ENCODE measurements at regions not wholly inside any gene's neighbourhood (a gene's known extent, or its start where the extent isn't known, plus 50 kb on each side); places are given as distances from the start of the nearest gene placed in this dataset.

DNA sequence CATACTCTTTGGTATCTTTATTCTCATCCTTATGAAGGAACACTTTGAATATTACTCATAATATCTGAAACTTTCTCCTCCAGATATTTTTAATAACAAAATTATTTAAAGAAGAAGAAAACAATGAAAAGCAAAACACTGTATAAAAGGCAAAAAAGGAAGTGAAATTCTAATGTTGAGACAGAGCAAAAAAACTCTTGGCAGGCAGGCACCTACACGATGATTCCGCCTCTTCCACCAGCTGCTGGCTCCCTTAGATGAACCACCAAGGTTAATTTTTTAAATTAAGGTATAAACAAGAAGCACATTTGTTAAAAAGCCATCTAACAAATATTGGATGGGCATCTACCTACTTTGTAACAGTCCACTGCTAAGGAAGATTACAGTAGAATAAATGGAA is 434.7 kb downstream of the EPHA4 start:
- Mint-ChIP-seq H3K4me1 (no peaks in the 10 kb centered on the region), H3K27ac (ENCODE audit: low read depth) (no peak overlapping the region), H3K27me3 (no peaks in the 10 kb centered on the region), H3K9me3 (no peaks in the 10 kb centered on the region), H3K36me3 (ENCODE audit: insufficient read depth) (no peaks in the 10 kb centered on the region), H3K4me3 (no peak overlapping the region)
- ATAC-seq (replicated peaks; ENCODE audit: extremely low read depth, poor library complexity, severe bottlenecking) (no peak), DNase-seq (ENCODE audit: low spot score in 2 of 2) (no peak)

DNA sequence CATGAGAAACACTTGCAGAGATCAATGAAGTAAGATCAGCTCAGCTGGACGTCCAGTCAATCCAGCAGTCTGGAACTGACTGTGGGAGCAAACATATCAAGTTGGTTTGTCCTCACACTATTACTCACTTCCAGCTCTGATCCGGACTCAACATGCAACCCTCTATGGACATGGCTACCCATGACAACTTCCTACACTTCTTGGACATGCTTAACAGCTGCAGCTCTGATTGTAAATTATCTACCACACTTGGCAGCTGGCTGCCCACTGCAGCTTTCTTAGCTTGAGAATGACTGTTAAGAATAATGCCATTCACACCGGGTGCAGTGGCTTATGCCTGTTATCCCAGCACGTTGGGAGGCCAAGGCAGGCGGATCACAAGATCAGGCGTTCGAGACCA is 429.8 kb downstream of the EPHA4 start:
- no peak for ATAC-seq (replicated peaks; ENCODE audit: extremely low read depth, poor library complexity, severe bottlenecking)
- H3K27me3 Mint-ChIP-seq, result no peaks in the 10 kb centered on the region

DNA sequence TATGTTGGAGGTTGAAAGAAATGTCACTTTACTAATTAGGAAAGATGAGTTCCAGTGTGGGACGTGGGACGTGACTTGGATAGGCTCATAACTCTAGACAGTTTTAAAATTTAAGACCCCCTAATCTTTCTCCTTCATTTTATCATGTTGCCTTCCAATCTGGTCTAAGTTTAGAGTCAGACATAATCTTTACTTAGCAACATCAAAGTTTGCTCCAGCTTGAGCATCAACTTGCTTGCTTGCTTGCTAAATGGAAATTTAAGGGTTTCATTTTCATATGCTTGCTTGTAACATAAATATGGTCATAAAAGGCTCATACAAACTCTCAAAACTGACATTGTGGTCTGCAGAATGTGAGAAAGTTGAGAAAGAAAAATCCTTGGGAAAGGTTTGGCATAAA is 428.9 kb downstream of the EPHA4 start:
- H3K9me3 Mint-ChIP-seq, result peaks cover 7% of the 10 kb centered on the region
- no peak for ATAC-seq (replicated peaks; ENCODE audit: extremely low read depth, poor library complexity, severe bottlenecking)
- no peak overlapping the region for H3K27ac Mint-ChIP-seq (ENCODE audit: low read depth)
- DNase-seq (ENCODE audit: low spot score in 2 of 2), result no peak
- no peak overlapping the region for H3K4me3 Mint-ChIP-seq
- H3K4me1 Mint-ChIP-seq, result no peaks in the 10 kb centered on the region
- H3K36me3 Mint-ChIP-seq (ENCODE audit: insufficient read depth), result no peaks in the 10 kb centered on the region
- H3K27me3 Mint-ChIP-seq, result no peaks in the 10 kb centered on the region

More for the DNA sequence above, 429.8 kb downstream of the EPHA4 start:
- no peak overlapping the region for H3K27ac Mint-ChIP-seq (ENCODE audit: low read depth)
- DNase-seq (ENCODE audit: low spot score in 2 of 2), result no peak
- H3K36me3 Mint-ChIP-seq (ENCODE audit: insufficient read depth), result no peaks in the 10 kb centered on the region
- no peak overlapping the region for H3K4me3 Mint-ChIP-seq
- no peaks in the 10 kb centered on the region for H3K4me1 Mint-ChIP-seq
- H3K9me3 Mint-ChIP-seq, result peaks cover 7% of the 10 kb centered on the region

- Mint-ChIP-seq H3K4me3 (no peak overlapping the region), H3K27ac (ENCODE audit: low read depth) (no peak overlapping the region), H3K4me1 (no peaks in the 10 kb centered on the region), H3K27me3 (peaks cover 9% of the 10 kb centered on the region), H3K36me3 (ENCODE audit: insufficient read depth) (no peaks in the 10 kb centered on the region), H3K9me3 (peaks cover 7% of the 10 kb centered on the region)
- DNase-seq (ENCODE audit: low spot score in 2 of 2) (no peak), ATAC-seq (replicated peaks; ENCODE audit: extremely low read depth, poor library complexity, severe bottlenecking) (no peak)
These were observed 427.2 kb downstream of the EPHA4 start for GRCh38 chr2:221144909-221145308.

DNA sequence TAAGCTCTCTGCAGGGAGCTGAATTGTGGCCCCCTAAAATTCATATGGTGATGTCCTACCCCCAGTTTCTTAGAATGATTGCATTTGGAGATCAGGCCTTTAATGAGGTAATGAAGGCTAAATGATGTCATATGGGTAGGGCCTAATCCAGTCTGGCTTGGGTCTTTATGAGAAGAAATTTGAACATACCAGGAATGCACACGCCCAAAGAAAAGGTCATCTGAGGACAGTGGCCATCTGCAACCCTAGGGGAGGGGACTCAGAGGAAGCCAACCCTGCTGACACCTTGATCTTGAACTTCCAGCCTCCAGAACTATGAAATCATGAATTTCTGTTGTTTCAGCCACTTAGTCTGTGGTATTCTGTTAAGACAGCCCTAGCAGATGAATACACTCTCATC is 426.7 kb downstream of the EPHA4 start:
- Mint-ChIP-seq H3K27ac (ENCODE audit: low read depth) (no peak overlapping the region), H3K9me3 (peaks cover 7% of the 10 kb centered on the region), H3K27me3 (peaks cover 14% of the 10 kb centered on the region), H3K4me3 (no peak overlapping the region), H3K36me3 (ENCODE audit: insufficient read depth) (no peaks in the 10 kb centered on the region), H3K4me1 (no peaks in the 10 kb centered on the region)
- DNase-seq (ENCODE audit: low spot score in 2 of 2), result no peak
- no peak for ATAC-seq (replicated peaks; ENCODE audit: extremely low read depth, poor library complexity, severe bottlenecking)

GRCh38 chr2:221153226-221153625 is 418.9 kb downstream of the EPHA4 start:
- Mint-ChIP-seq H3K36me3 (ENCODE audit: insufficient read depth) (no peaks in the 10 kb centered on the region), H3K4me1 (no peaks in the 10 kb centered on the region), H3K9me3 (no peaks in the 10 kb centered on the region), H3K4me3 (no peak overlapping the region), H3K27me3 (peaks cover 36% of the 10 kb centered on the region), H3K27ac (ENCODE audit: low read depth) (no peak overlapping the region)
- no peak for ATAC-seq (replicated peaks; ENCODE audit: extremely low read depth, poor library complexity, severe bottlenecking)
- no peak for DNase-seq (ENCODE audit: low spot score in 2 of 2)

DNA sequence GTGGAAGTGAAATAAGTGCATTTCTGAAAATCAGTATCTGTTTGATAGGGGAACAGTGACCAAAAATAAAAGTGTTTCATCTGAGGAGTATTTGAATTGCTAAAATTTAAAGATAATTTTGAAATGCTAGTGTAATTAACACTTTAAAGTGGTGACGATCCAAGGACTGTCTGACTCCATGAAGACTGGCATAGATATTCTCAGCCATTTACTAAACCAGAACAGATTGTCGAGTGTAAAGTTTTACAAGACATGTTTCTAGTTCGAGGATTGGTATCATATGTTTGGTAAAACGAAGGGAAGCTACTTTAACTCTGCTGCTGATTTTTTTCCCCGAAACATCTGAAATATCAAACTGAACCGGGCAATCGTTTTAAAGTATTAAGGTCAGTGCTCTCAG is 417.9 kb downstream of the EPHA4 start:
- Mint-ChIP-seq H3K27ac (ENCODE audit: low read depth) (no peak overlapping the region), H3K4me1 (no peaks in the 10 kb centered on the region), H3K36me3 (ENCODE audit: insufficient read depth) (no peaks in the 10 kb centered on the region), H3K4me3 (no peak overlapping the region), H3K9me3 (no peaks in the 10 kb centered on the region), H3K27me3 (peaks cover 34% of the 10 kb centered on the region)
- no peak for ATAC-seq (replicated peaks; ENCODE audit: extremely low read depth, poor library complexity, severe bottlenecking)
- DNase-seq (ENCODE audit: low spot score in 2 of 2), result no peak

- no peak for DNase-seq (ENCODE audit: low spot score in 2 of 2)
- no peaks in the 10 kb centered on the region for H3K9me3 Mint-ChIP-seq
- H3K27me3 Mint-ChIP-seq, result peaks cover 16% of the 10 kb centered on the region
- H3K4me3 Mint-ChIP-seq, result no peak overlapping the region
- no peaks in the 10 kb centered on the region for H3K4me1 Mint-ChIP-seq
- no peak overlapping the region for H3K27ac Mint-ChIP-seq (ENCODE audit: low read depth)
- no peak for ATAC-seq (replicated peaks; ENCODE audit: extremely low read depth, poor library complexity, severe bottlenecking)
- H3K36me3 Mint-ChIP-seq (ENCODE audit: insufficient read depth), result no peaks in the 10 kb centered on the region
These were observed 415.9 kb downstream of the EPHA4 start for GRCh38 chr2:221156062-221156734.

GRCh38 chr2:221161186-221161585 is 410.9 kb downstream of the EPHA4 start:
- H3K9me3 Mint-ChIP-seq, result no peaks in the 10 kb centered on the region
- no peak overlapping the region for H3K4me3 Mint-ChIP-seq
- no peaks in the 10 kb centered on the region for H3K4me1 Mint-ChIP-seq
- no peaks in the 10 kb centered on the region for H3K36me3 Mint-ChIP-seq (ENCODE audit: insufficient read depth)
- DNase-seq (ENCODE audit: low spot score in 2 of 2) (no peak), ATAC-seq (replicated peaks; ENCODE audit: extremely low read depth, poor library complexity, severe bottlenecking) (no peak)
- no peak overlapping the region for H3K27ac Mint-ChIP-seq (ENCODE audit: low read depth)
- H3K27me3 Mint-ChIP-seq, result peaks cover 15% of the 10 kb centered on the region

DNA sequence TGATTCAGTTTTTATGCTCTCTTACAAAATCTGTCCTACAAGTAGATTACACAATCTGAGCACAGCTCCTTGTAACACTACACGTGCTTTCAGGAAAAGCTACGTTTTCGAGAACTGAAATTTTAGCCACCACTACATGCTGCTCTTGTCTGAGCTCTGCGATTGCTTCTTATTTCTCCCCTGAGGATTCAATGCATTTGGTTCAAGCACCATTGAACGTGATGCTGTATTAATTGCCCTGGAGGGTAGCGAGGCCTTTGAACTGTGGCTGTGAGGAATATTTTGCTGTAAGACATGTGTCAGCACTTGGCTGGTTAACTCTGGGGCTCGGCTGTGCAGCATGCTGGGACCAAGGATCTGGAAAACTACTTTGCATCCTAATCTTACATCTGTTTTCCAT is 405.8 kb downstream of the EPHA4 start:
- DNase-seq (ENCODE audit: low spot score in 2 of 2), result no peak
- H3K27me3 Mint-ChIP-seq, result peaks cover 17% of the 10 kb centered on the region
- H3K4me3 Mint-ChIP-seq, result no peak overlapping the region
- H3K36me3 Mint-ChIP-seq (ENCODE audit: insufficient read depth), result no peaks in the 10 kb centered on the region
- H3K27ac Mint-ChIP-seq (ENCODE audit: low read depth), result no peak overlapping the region
- H3K9me3 Mint-ChIP-seq, result no peaks in the 10 kb centered on the region
- no peaks in the 10 kb centered on the region for H3K4me1 Mint-ChIP-seq
- ATAC-seq (replicated peaks; ENCODE audit: extremely low read depth, poor library complexity, severe bottlenecking), result no peak

- no peak overlapping the region for H3K4me3 Mint-ChIP-seq
- no peaks in the 10 kb centered on the region for H3K9me3 Mint-ChIP-seq
- no peak overlapping the region for H3K27ac Mint-ChIP-seq (ENCODE audit: low read depth)
- H3K27me3 Mint-ChIP-seq, result peaks cover 17% of the 10 kb centered on the region
- ATAC-seq (replicated peaks; ENCODE audit: extremely low read depth, poor library complexity, severe bottlenecking), result no peak
- no peaks in the 10 kb centered on the region for H3K4me1 Mint-ChIP-seq
- DNase-seq (ENCODE audit: low spot score in 2 of 2), result no peak
- no peaks in the 10 kb centered on the region for H3K36me3 Mint-ChIP-seq (ENCODE audit: insufficient read depth)
These were observed 404.5 kb downstream of the EPHA4 start for GRCh38 chr2:221167561-221167960.

DNA sequence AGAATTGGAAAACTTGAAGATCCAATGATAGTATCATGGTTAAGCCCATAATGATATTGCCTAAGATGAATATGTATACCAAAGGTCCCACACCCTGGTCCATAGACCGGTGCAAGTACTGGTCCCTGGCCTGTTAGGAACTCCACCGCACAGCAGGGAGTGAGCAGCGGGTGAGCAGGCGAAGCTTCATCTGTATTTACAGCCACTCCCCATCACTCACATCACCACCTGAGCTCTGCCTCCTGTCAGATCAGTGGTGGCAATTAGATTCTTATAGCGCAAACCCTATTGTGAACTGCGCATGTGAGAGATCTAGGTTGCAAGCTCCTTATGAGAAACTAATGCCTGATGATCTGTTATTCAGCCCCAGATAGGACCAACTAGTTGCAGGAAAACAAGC is 402.4 kb downstream of the EPHA4 start:
- H3K27me3 Mint-ChIP-seq, result peaks cover 17% of the 10 kb centered on the region
- H3K4me1 Mint-ChIP-seq, result no peaks in the 10 kb centered on the region
- H3K4me3 Mint-ChIP-seq, result no peak overlapping the region
- no peaks in the 10 kb centered on the region for H3K9me3 Mint-ChIP-seq
- DNase-seq (ENCODE audit: low spot score in 2 of 2) (no peak), ATAC-seq (replicated peaks; ENCODE audit: extremely low read depth, poor library complexity, severe bottlenecking) (no peak)
- no peaks in the 10 kb centered on the region for H3K36me3 Mint-ChIP-seq (ENCODE audit: insufficient read depth)
- H3K27ac Mint-ChIP-seq (ENCODE audit: low read depth), result no peak overlapping the region

DNA sequence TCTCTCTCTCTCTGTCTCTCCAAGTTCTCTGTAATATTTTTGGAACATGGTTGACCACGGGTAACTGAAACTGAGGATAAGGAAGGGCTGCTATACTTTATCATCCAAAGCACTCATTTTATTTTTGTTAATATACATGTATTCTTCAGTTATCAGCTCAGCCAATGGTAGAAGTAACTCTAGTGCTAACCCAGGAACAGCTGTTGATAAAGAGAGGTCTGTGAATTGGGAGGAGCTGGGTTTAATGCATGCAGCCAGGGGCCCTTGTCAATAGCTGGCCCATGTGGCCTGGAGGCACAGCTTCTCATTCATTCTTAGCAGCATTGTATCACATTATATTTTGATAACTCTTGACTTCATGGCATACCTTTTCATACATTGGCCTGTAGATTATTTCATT is 401.6 kb downstream of the EPHA4 start:
- H3K9me3 Mint-ChIP-seq, result no peaks in the 10 kb centered on the region
- no peaks in the 10 kb centered on the region for H3K36me3 Mint-ChIP-seq (ENCODE audit: insufficient read depth)
- ATAC-seq (replicated peaks; ENCODE audit: extremely low read depth, poor library complexity, severe bottlenecking) (no peak), DNase-seq (ENCODE audit: low spot score in 2 of 2) (no peak)
- no peaks in the 10 kb centered on the region for H3K4me1 Mint-ChIP-seq
- H3K4me3 Mint-ChIP-seq, result no peak overlapping the region
- H3K27ac Mint-ChIP-seq (ENCODE audit: low read depth), result no peak overlapping the region
- H3K27me3 Mint-ChIP-seq, result peaks cover 17% of the 10 kb centered on the region

DNA sequence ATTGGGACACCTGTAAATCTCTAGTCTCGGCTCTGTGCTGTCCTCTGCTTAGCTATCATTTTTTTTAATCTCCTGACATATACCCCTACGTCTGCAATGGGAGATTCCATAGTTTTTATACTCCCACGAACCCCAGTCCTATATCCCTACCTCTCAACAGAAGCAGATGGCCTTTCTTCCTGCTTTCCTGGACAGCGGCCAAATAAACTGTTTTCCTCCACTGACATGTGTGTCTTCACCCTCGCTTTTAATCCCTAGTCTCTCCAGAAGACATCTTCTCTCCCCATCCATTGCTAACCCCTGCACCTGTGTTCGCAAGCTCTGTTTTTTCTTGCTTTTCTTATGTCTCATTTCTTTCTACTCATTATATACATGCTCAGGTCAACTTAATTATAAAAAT is 395.4 kb downstream of the EPHA4 start:
- ATAC-seq (replicated peaks; ENCODE audit: extremely low read depth, poor library complexity, severe bottlenecking) (no peak), DNase-seq (ENCODE audit: low spot score in 2 of 2) (no peak)
- no peak overlapping the region for H3K4me3 Mint-ChIP-seq
- no peaks in the 10 kb centered on the region for H3K4me1 Mint-ChIP-seq
- no peak overlapping the region for H3K27ac Mint-ChIP-seq (ENCODE audit: low read depth)
- peaks cover 27% of the 10 kb centered on the region for H3K27me3 Mint-ChIP-seq
- H3K9me3 Mint-ChIP-seq, result no peaks in the 10 kb centered on the region
- no peaks in the 10 kb centered on the region for H3K36me3 Mint-ChIP-seq (ENCODE audit: insufficient read depth)

Data from central memory CD8-positive, alpha-beta T cell (primary cell).